SK-N-SH (cell line): ENCODE measurements at regions not wholly inside any gene's neighbourhood (a gene's known extent, or its start where the extent isn't known, plus 50 kb on each side); places are given as distances from the start of the nearest gene placed in this dataset.

Experiments
- CTCF ChIA-PET: fragments of 300-600, 350-600 bp; formaldehyde crosslinking; extraction: SDS; loops from one replicate; lab custom pipeline; 2021; lab: Yijun Ruan, JAX
- POLR2A ChIA-PET: fragments of 350-600 bp; sonication (Branson Sonifier 250); formaldehyde crosslinking; extraction: SDS; loops from one replicate; lab custom pipeline; 2020; ENCODE audit warnings: antibody characterized with exemption, inconsistent platforms; lab: Yijun Ruan, JAX
- DNase-seq: peaks from one replicate; pipeline ENCODE4 v3.0.0; 2012
- H2AFZ ChIP-seq: fragments of 200-600 bp; sonication (generic); 2 replicates; pipeline ENCODE4 v1.8.1; 2016; ENCODE audit warnings: antibody characterized with exemption, mild to moderate bottlenecking, low read depth
- H3F3A ChIP-seq: fragments of 200-600 bp; sonication (generic); replicated peaks from 2 replicates; pipeline ENCODE3; 2016; ENCODE audit warnings: antibody characterized with exemption, mild to moderate bottlenecking; ENCODE audit not compliant: insufficient read depth
- H3K27ac ChIP-seq, 2 experiments: fragments of 200-500 bp in 1 of 2; fragments of 200-600 bp in 1 of 2; sonication (Bioruptor generic) in 1 of 2; sonication (generic), shearing (Covaris generic) in 1 of 2; 2 replicates each; pipeline versions ENCODE4 v1.5.1 to v1.6.1; 2014 to 2016; ENCODE audit warnings: low read depth in 2 of 2, inconsistent platforms in 1 of 2, low read length in 1 of 2, mild to moderate bottlenecking in 1 of 2, mixed read lengths in 1 of 2
- H3K27me3 ChIP-seq: fragments of 200-600 bp; sonication (generic), shearing (Covaris generic); 2 replicates; pipeline ENCODE4 v1.6.1; 2016; ENCODE audit warnings: mixed run types; ENCODE audit not compliant: insufficient read depth
- H3K36me3 ChIP-seq, 2 experiments: fragments of 200-500 bp in 1 of 2; fragments of 200-600 bp in 1 of 2; sonication (Bioruptor generic) in 1 of 2; sonication (generic) in 1 of 2; replicated peaks in 1 of 2; 2 replicates each; pipeline versions ENCODE3 to v1.5.1; 2014 to 2016; ENCODE audit warnings: low read length in 1 of 2, mild to moderate bottlenecking in 1 of 2; ENCODE audit not compliant: insufficient read depth in 2 of 2, control insufficient read depth in 1 of 2
- H3K4me1 ChIP-seq, 2 experiments: fragments of 200-500 bp in 1 of 2; fragments of 200-600 bp in 1 of 2; sonication (Bioruptor generic) in 1 of 2; sonication (generic), shearing (Covaris generic) in 1 of 2; 2 replicates each; pipeline versions ENCODE4 v1.5.1 to v1.6.1; 2014 to 2016; ENCODE audit warnings: low read depth in 1 of 2, low read length in 1 of 2, mixed run types in 1 of 2; ENCODE audit not compliant: insufficient read depth in 2 of 2, control insufficient read depth in 1 of 2
- H3K4me2 ChIP-seq: fragments of 200-600 bp; sonication (generic), shearing (Covaris generic); 2 replicates; pipeline ENCODE4 v1.6.1; 2017; ENCODE audit warnings: mixed run types
- H3K4me3 ChIP-seq, 2 experiments: fragments of 200-500 bp in 1 of 2; fragments of 200-600 bp in 1 of 2; sonication (Bioruptor generic) in 1 of 2; sonication (generic), shearing (Covaris generic) in 1 of 2; 2 replicates each; pipeline versions ENCODE4 v1.5.1 to v1.8.1; 2014 to 2016; ENCODE audit warnings: low read depth in 2 of 2, inconsistent platforms in 1 of 2, low read length in 1 of 2, mild to moderate bottlenecking in 1 of 2, mixed read lengths in 1 of 2, moderate library complexity in 1 of 2
- H3K79me2 ChIP-seq: fragments of 200-600 bp; sonication (generic); 2 replicates; pipeline ENCODE4 v1.8.1; 2017; ENCODE audit warnings: mild to moderate bottlenecking; ENCODE audit not compliant: insufficient read depth
- H3K9ac ChIP-seq: fragments of 200-600 bp; sonication (generic); 2 replicates; pipeline ENCODE4 v1.6.1; 2017; ENCODE audit warnings: mixed run types
- H3K9me2 ChIP-seq: fragments of 200-600 bp; sonication (generic); 2 replicates; pipeline ENCODE4 v1.6.1; 2017; ENCODE audit warnings: mixed run types
- H3K9me3 ChIP-seq: fragments of 200-600 bp; sonication (generic); 2 replicates; pipeline ENCODE4 v1.6.1; 2017; ENCODE audit warnings: mixed run types, mild to moderate bottlenecking, moderate library complexity
- H4K20me1 ChIP-seq: fragments of 200-600 bp; sonication (generic); 2 replicates; pipeline ENCODE4 v1.6.1; 2017; ENCODE audit warnings: mild to moderate bottlenecking, mixed run types; ENCODE audit not compliant: insufficient read depth
- CHD2 ChIP-seq: fragments of 150-350 bp; IDR thresholded peaks from 2 replicates; pipeline ENCODE4 v1.6.1; 2018; ENCODE audit warnings: low read length; ENCODE audit not compliant: partially characterized antibody
- ELF1 ChIP-seq: IDR thresholded peaks from 2 replicates; pipeline ENCODE4 v1.4.0; 2012
- EP300 ChIP-seq, 2 experiments: IDR thresholded peaks; 2 replicates each; pipeline versions ENCODE4 v1.4.0 to v1.6.1; 2012; ENCODE audit warnings: borderline replicate concordance in 1 of 2, low read depth in 1 of 2, low read length in 1 of 2
- FOSL2 ChIP-seq: IDR thresholded peaks from 2 replicates; pipeline ENCODE4 v1.4.0; 2012; ENCODE audit warnings: low read depth, mild to moderate bottlenecking, moderate library complexity, borderline replicate concordance
- FOXJ3 ChIP-seq: sonication (generic); formaldehyde crosslinking; IDR thresholded peaks from 2 replicates; pipeline ENCODE4 v1.5.1; 2020; ENCODE audit warnings: mild to moderate bottlenecking, missing genetic modification reagents
- MXI1 ChIP-seq: IDR thresholded peaks from 2 replicates; pipeline ENCODE4 v1.6.1; 2012; ENCODE audit warnings: mild to moderate bottlenecking, low read depth, low read length, improper control_type of control experiment
- NFIC ChIP-seq: IDR thresholded peaks from 2 replicates; pipeline ENCODE4 v1.4.0; 2012; ENCODE audit warnings: borderline replicate concordance
- POLR2AphosphoS5 ChIP-seq: IDR thresholded peaks from 2 replicates; pipeline ENCODE4 v1.6.1; 2012; ENCODE audit warnings: low read depth, low read length
- RAD21 ChIP-seq: IDR thresholded peaks from 2 replicates; pipeline ENCODE4 v1.6.1; 2012; ENCODE audit warnings: mild to moderate bottlenecking, low read length
- RCOR1 ChIP-seq: fragments of 150-350 bp; IDR thresholded peaks from 2 replicates; pipeline ENCODE4 v1.6.1; 2017; ENCODE audit warnings: antibody characterized with exemption, low read length
- RXRA ChIP-seq: IDR thresholded peaks from 2 replicates; pipeline ENCODE4 v1.4.0; 2012; ENCODE audit warnings: low read depth, mild to moderate bottlenecking, borderline replicate concordance
- SIN3A ChIP-seq: IDR thresholded peaks from 2 replicates; pipeline ENCODE4 v1.6.1; 2012; ENCODE audit warnings: low read depth, mild to moderate bottlenecking, low read length, moderate library complexity, borderline replicate concordance
- WGBS: methylation state at CpG from one replicate; pipeline ENCODE4 v1.1.6; 2017; ENCODE audit warnings: low lambda C conversion rate; 5-methylcytosine and 5-hydroxymethylcytosine counted together
- TF ChIP-seq, protein P1 (sequence below): fragments of 150-350 bp; IDR thresholded peaks from 2 replicates; pipeline ENCODE4 v1.6.1; 2016; ENCODE audit warnings: mild to moderate bottlenecking, low read depth, low read length
- TF ChIP-seq, protein P2 (sequence below): IDR thresholded peaks from 2 replicates; pipeline ENCODE4 v1.4.0; 2012; ENCODE audit warnings: low read depth

DNA sequence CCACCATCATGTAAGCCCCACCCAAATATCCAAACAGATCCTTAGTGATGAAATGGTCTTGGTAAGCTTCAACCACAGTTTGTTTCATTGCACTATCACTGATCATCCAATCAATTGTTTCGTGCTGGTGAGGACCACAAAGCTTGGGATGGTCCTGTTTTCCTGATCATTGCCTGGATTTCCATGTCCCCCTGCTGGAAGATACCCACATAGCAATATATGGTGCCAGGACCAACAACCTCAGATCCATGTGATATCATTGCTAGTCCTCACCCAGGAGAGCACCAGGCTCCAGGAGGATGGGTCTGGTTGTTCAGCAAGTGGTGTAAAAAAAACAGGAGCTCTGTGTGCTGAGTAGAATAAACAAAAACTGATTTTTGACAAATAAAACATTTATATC, 206.5 kb upstream of the SH3BP4 start:
- Histone ChIP-seq H3K4me2 (no peak overlapping the region), H3K27ac (no peak overlapping the region), H4K20me1 (no peaks in the 10 kb centered on the region), H3K4me1 (no peaks in the 10 kb centered on the region), H3K9ac (no peak overlapping the region), H3F3A (no peaks in the 10 kb centered on the region), H3K9me3 (no peaks in the 10 kb centered on the region), H2AFZ (no peak overlapping the region), H3K36me3 (no peaks in the 10 kb centered on the region), H3K27me3 (no peaks in the 10 kb centered on the region), H3K4me3 (no peak overlapping the region), H3K79me2 (no peaks in the 10 kb centered on the region), H3K9me2 (no peaks in the 10 kb centered on the region)
- TF ChIP-seq FOSL2 (no peak), EP300 (IDR thresholded peaks at IDR 0.05; ENCODE audit: borderline replicate concordance in 1 of 2, low read depth in 1 of 2, low read length in 1 of 2) (no peak), MXI1 (no peak), RXRA (no peak), SIN3A (no peak), RCOR1 (no peak), NFIC (no peak), RAD21 (no peak), CHD2 (no peak), FOXJ3 (no peak), ELF1 (no peak), POLR2AphosphoS5 (no peak)
- TF ChIP-seq, protein P1, sequence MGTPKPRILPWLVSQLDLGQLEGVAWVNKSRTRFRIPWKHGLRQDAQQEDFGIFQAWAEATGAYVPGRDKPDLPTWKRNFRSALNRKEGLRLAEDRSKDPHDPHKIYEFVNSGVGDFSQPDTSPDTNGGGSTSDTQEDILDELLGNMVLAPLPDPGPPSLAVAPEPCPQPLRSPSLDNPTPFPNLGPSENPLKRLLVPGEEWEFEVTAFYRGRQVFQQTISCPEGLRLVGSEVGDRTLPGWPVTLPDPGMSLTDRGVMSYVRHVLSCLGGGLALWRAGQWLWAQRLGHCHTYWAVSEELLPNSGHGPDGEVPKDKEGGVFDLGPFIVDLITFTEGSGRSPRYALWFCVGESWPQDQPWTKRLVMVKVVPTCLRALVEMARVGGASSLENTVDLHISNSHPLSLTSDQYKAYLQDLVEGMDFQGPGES = no peak
- ChIA-PET POLR2A (interaction anchor here (0.6 kb wide), 1 partner anchor 15 kb away, joined by 3 read pairs; no protein-coding TSS in a partner anchor), CTCF (interaction anchor here (1.8 kb wide), 1 partner anchor 12 kb away, joined by 7 read pairs; no protein-coding TSS in a partner anchor)
- WGBS = 0% methylated on average over 1 of the region's 1 CpG
- DNase-seq = no peak

DNA sequence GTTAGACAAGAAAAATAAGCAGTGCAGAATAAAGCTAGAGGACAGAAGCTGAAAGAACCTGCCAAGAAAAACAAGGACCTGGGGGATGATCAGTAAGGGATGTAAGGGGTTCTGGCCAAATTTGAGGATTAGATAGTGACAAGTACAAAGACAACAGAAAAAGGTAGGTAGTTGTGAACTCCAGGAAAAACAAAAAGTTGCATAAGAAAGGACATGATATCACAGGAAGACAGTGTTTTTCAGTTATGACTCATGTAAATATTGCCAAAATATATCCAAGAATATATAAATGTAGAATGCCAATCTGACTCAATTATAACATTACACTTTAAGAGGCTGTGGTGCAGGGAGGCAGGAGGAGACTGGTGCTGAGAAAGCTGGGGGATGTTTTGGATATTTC, 209.8 kb upstream of the SH3BP4 start:
- no peak overlapping the region for H3K27ac ChIP-seq
- POLR2A ChIA-PET = no interaction called here
- CTCF ChIA-PET = interaction anchor here (0.9 kb wide), 1 partner anchor 9 kb away, joined by 3 read pairs; no protein-coding TSS in a partner anchor
- H2AFZ ChIP-seq = no peak overlapping the region
- H3K4me1 ChIP-seq = no peaks in the 10 kb centered on the region
- no peaks in the 10 kb centered on the region for H3F3A ChIP-seq
- no peaks in the 10 kb centered on the region for H3K79me2 ChIP-seq
- no peak overlapping the region for H3K4me3 ChIP-seq
- TF ChIP-seq, protein P2, sequence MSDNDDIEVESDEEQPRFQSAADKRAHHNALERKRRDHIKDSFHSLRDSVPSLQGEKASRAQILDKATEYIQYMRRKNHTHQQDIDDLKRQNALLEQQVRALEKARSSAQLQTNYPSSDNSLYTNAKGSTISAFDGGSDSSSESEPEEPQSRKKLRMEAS = no peak
- TF ChIP-seq, protein P1 = no peak
- no peaks in the 10 kb centered on the region for H3K9me2 ChIP-seq
- H4K20me1 ChIP-seq = no peaks in the 10 kb centered on the region
- no peaks in the 10 kb centered on the region for H3K27me3 ChIP-seq
- H3K4me2 ChIP-seq = no peak overlapping the region
- H3K36me3 ChIP-seq = no peaks in the 10 kb centered on the region
- no peak for DNase-seq
- no peak overlapping the region for H3K9ac ChIP-seq
- H3K9me3 ChIP-seq = no peaks in the 10 kb centered on the region
